SK-N-SH (cell line): ENCODE measurements at regions not wholly inside any gene's neighbourhood (a gene's known extent, or its start where the extent isn't known, plus 50 kb on each side); places are given as distances from the start of the nearest gene placed in this dataset.
A peak's percentile ranks its signal among the peaks of the same experiment; 100 is the strongest.

Experiments
- CTCF ChIA-PET: fragments of 300-600, 350-600 bp; formaldehyde crosslinking; extraction: SDS; loops from one replicate; lab custom pipeline; 2021; lab: Yijun Ruan, JAX
- POLR2A ChIA-PET: fragments of 350-600 bp; sonication (Branson Sonifier 250); formaldehyde crosslinking; extraction: SDS; loops from one replicate; lab custom pipeline; 2020; ENCODE audit warnings: antibody characterized with exemption, inconsistent platforms; lab: Yijun Ruan, JAX
- DNase-seq: peaks from one replicate; pipeline ENCODE4 v3.0.0; 2012
- H2AFZ ChIP-seq: fragments of 200-600 bp; sonication (generic); 2 replicates; pipeline ENCODE4 v1.8.1; 2016; ENCODE audit warnings: antibody characterized with exemption, mild to moderate bottlenecking, low read depth
- H3F3A ChIP-seq: fragments of 200-600 bp; sonication (generic); replicated peaks from 2 replicates; pipeline ENCODE3; 2016; ENCODE audit warnings: antibody characterized with exemption, mild to moderate bottlenecking; ENCODE audit not compliant: insufficient read depth
- H3K27ac ChIP-seq, 2 experiments: fragments of 200-500 bp in 1 of 2; fragments of 200-600 bp in 1 of 2; sonication (Bioruptor generic) in 1 of 2; sonication (generic), shearing (Covaris generic) in 1 of 2; 2 replicates each; pipeline versions ENCODE4 v1.5.1 to v1.6.1; 2014 to 2016; ENCODE audit warnings: low read depth in 2 of 2, inconsistent platforms in 1 of 2, low read length in 1 of 2, mild to moderate bottlenecking in 1 of 2, mixed read lengths in 1 of 2
- H3K27me3 ChIP-seq: fragments of 200-600 bp; sonication (generic), shearing (Covaris generic); 2 replicates; pipeline ENCODE4 v1.6.1; 2016; ENCODE audit warnings: mixed run types; ENCODE audit not compliant: insufficient read depth
- H3K36me3 ChIP-seq, 2 experiments: fragments of 200-500 bp in 1 of 2; fragments of 200-600 bp in 1 of 2; sonication (Bioruptor generic) in 1 of 2; sonication (generic) in 1 of 2; replicated peaks in 1 of 2; 2 replicates each; pipeline versions ENCODE3 to v1.5.1; 2014 to 2016; ENCODE audit warnings: low read length in 1 of 2, mild to moderate bottlenecking in 1 of 2; ENCODE audit not compliant: insufficient read depth in 2 of 2, control insufficient read depth in 1 of 2
- H3K4me1 ChIP-seq, 2 experiments: fragments of 200-500 bp in 1 of 2; fragments of 200-600 bp in 1 of 2; sonication (Bioruptor generic) in 1 of 2; sonication (generic), shearing (Covaris generic) in 1 of 2; 2 replicates each; pipeline versions ENCODE4 v1.5.1 to v1.6.1; 2014 to 2016; ENCODE audit warnings: low read depth in 1 of 2, low read length in 1 of 2, mixed run types in 1 of 2; ENCODE audit not compliant: insufficient read depth in 2 of 2, control insufficient read depth in 1 of 2
- H3K4me2 ChIP-seq: fragments of 200-600 bp; sonication (generic), shearing (Covaris generic); 2 replicates; pipeline ENCODE4 v1.6.1; 2017; ENCODE audit warnings: mixed run types
- H3K4me3 ChIP-seq, 2 experiments: fragments of 200-500 bp in 1 of 2; fragments of 200-600 bp in 1 of 2; sonication (Bioruptor generic) in 1 of 2; sonication (generic), shearing (Covaris generic) in 1 of 2; 2 replicates each; pipeline versions ENCODE4 v1.5.1 to v1.8.1; 2014 to 2016; ENCODE audit warnings: low read depth in 2 of 2, inconsistent platforms in 1 of 2, low read length in 1 of 2, mild to moderate bottlenecking in 1 of 2, mixed read lengths in 1 of 2, moderate library complexity in 1 of 2
- H3K79me2 ChIP-seq: fragments of 200-600 bp; sonication (generic); 2 replicates; pipeline ENCODE4 v1.8.1; 2017; ENCODE audit warnings: mild to moderate bottlenecking; ENCODE audit not compliant: insufficient read depth
- H3K9ac ChIP-seq: fragments of 200-600 bp; sonication (generic); 2 replicates; pipeline ENCODE4 v1.6.1; 2017; ENCODE audit warnings: mixed run types
- H3K9me2 ChIP-seq: fragments of 200-600 bp; sonication (generic); 2 replicates; pipeline ENCODE4 v1.6.1; 2017; ENCODE audit warnings: mixed run types
- H3K9me3 ChIP-seq: fragments of 200-600 bp; sonication (generic); 2 replicates; pipeline ENCODE4 v1.6.1; 2017; ENCODE audit warnings: mixed run types, mild to moderate bottlenecking, moderate library complexity
- H4K20me1 ChIP-seq: fragments of 200-600 bp; sonication (generic); 2 replicates; pipeline ENCODE4 v1.6.1; 2017; ENCODE audit warnings: mild to moderate bottlenecking, mixed run types; ENCODE audit not compliant: insufficient read depth
- CTCF ChIP-seq: fragments of 200-600 bp; sonication (generic); IDR thresholded peaks from 2 replicates; pipeline ENCODE4 v1.6.1; 2017; ENCODE audit warnings: antibody characterized with exemption, mild to moderate bottlenecking, moderate library complexity
- EP300 ChIP-seq, 2 experiments: IDR thresholded peaks; 2 replicates each; pipeline versions ENCODE4 v1.4.0 to v1.6.1; 2012; ENCODE audit warnings: borderline replicate concordance in 1 of 2, low read depth in 1 of 2, low read length in 1 of 2
- EZH2phosphoT487 ChIP-seq: fragments of 200-600 bp; sonication (generic); IDR thresholded peaks from 2 replicates; pipeline ENCODE4 v1.6.1; 2017; ENCODE audit warnings: low read depth, mixed run types, mild to moderate bottlenecking, antibody characterized with exemption, moderate library complexity, borderline replicate concordance
- GABPA ChIP-seq: IDR thresholded peaks from 2 replicates; pipeline ENCODE4 v1.4.0; 2012; ENCODE audit warnings: low read depth, mild to moderate bottlenecking
- GATA2 ChIP-seq: sonication (generic); formaldehyde crosslinking; IDR thresholded peaks from 2 replicates; pipeline ENCODE4 v1.5.0; 2020; ENCODE audit warnings: mild to moderate bottlenecking, missing genetic modification reagents
- IRF3 ChIP-seq: fragments of 150-350 bp; IDR thresholded peaks from 2 replicates; pipeline ENCODE4 v1.6.1; 2016; ENCODE audit warnings: mild to moderate bottlenecking, low read depth, low read length
- NFIC ChIP-seq: IDR thresholded peaks from 2 replicates; pipeline ENCODE4 v1.4.0; 2012; ENCODE audit warnings: borderline replicate concordance
- POLR2AphosphoS5 ChIP-seq: IDR thresholded peaks from 2 replicates; pipeline ENCODE4 v1.6.1; 2012; ENCODE audit warnings: low read depth, low read length
- RCOR1 ChIP-seq: fragments of 150-350 bp; IDR thresholded peaks from 2 replicates; pipeline ENCODE4 v1.6.1; 2017; ENCODE audit warnings: antibody characterized with exemption, low read length
- REST ChIP-seq: IDR thresholded peaks from 2 replicates; pipeline ENCODE4 v1.6.1; 2012; ENCODE audit warnings: mild to moderate bottlenecking, low read depth, low read length, moderate library complexity
- RFX5 ChIP-seq: IDR thresholded peaks from 2 replicates; pipeline ENCODE4 v1.6.1; 2012; ENCODE audit warnings: mild to moderate bottlenecking, improper control_type of control experiment, low read length
- SIN3A ChIP-seq: IDR thresholded peaks from 2 replicates; pipeline ENCODE4 v1.6.1; 2012; ENCODE audit warnings: low read depth, mild to moderate bottlenecking, low read length, moderate library complexity, borderline replicate concordance
- SMC3 ChIP-seq: IDR thresholded peaks from 2 replicates; pipeline ENCODE4 v1.6.1; 2012; ENCODE audit warnings: low read depth, low read length, improper control_type of control experiment
- TAF1 ChIP-seq: IDR thresholded peaks from 2 replicates; pipeline ENCODE4 v1.6.1; 2012; ENCODE audit warnings: low read depth, mild to moderate bottlenecking, low read length, moderate library complexity, borderline replicate concordance
- TCF12 ChIP-seq: IDR thresholded peaks from 2 replicates; pipeline ENCODE4 v1.4.0; 2012
- TEAD4 ChIP-seq: IDR thresholded peaks from 2 replicates; pipeline ENCODE4 v1.4.0; 2012; ENCODE audit warnings: mild to moderate bottlenecking, borderline replicate concordance; ENCODE audit not compliant: insufficient read depth
- YY1 ChIP-seq: IDR thresholded peaks from 2 replicates; pipeline ENCODE4 v1.4.0; 2012; ENCODE audit warnings: low read depth, mild to moderate bottlenecking
- ZBTB33 ChIP-seq: IDR thresholded peaks from 2 replicates; pipeline ENCODE4 v1.4.0; 2012; ENCODE audit warnings: low read depth, borderline replicate concordance
- WGBS: methylation state at CpG from one replicate; pipeline ENCODE4 v1.1.6; 2017; ENCODE audit warnings: low lambda C conversion rate; 5-methylcytosine and 5-hydroxymethylcytosine counted together

- WGBS = 73% methylated on average over 4 of the region's 4 CpGs
- no peak overlapping the region for H3K4me3 ChIP-seq
- no peak overlapping the region for H3K9ac ChIP-seq
- peak overlapping the region in 1 of 2 experiments; percentile 95; a peak in 2 of 4 replicates for H3K27ac ChIP-seq
- H3F3A ChIP-seq = no peaks in the 10 kb centered on the region
- no peak for DNase-seq
- H3K36me3 ChIP-seq = no peaks in the 10 kb centered on the region
- ChIA-PET POLR2A (no interaction called here), CTCF (interaction anchor here (1.0 to 1.5 kb wide), 2 partner anchors 9 to 12 kb away, joined by 3 read pairs; no protein-coding TSS in a partner anchor)
- H3K9me2 ChIP-seq = no peaks in the 10 kb centered on the region
- no peak for TF ChIP-seq RFX5
- TF ChIP-seq RCOR1 = no peak
- no peak for TF ChIP-seq TEAD4
- no peak for TF ChIP-seq SMC3
- TF ChIP-seq GATA2 = peak; percentile 44; the same call in 1 of the 2 replicates
- no peak for TF ChIP-seq YY1
- TF ChIP-seq IRF3 = no peak
- H4K20me1 ChIP-seq = no peaks in the 10 kb centered on the region
- H3K4me2 ChIP-seq = no peak overlapping the region
- H3K27me3 ChIP-seq = no peaks in the 10 kb centered on the region
- peaks cover 6 to 47% of the 10 kb centered on the region in 2 experiments; a peak in 3 of 4 replicates for H3K4me1 ChIP-seq
- H3K9me3 ChIP-seq = no peaks in the 10 kb centered on the region
- no peak overlapping the region for H2AFZ ChIP-seq
- H3K79me2 ChIP-seq = no peaks in the 10 kb centered on the region
These were observed 183.4 kb upstream of the NFIA start for GRCh38 chr1:60898987-60899386.

- CTCF ChIA-PET = interaction anchor here (0.9 to 1.7 kb wide), 6 partner anchors 10 to 152 kb away, joined by 3 to 6 read pairs (median 3); no protein-coding TSS in a partner anchor
- H3K9me3 ChIP-seq = no peaks in the 10 kb centered on the region
- no peaks in the 10 kb centered on the region for H3K36me3 ChIP-seq
- no peak for DNase-seq
- H3K79me2 ChIP-seq = no peaks in the 10 kb centered on the region
- peak overlapping the region in 1 of 2 experiments; percentile 95; a peak in 2 of 4 replicates for H3K27ac ChIP-seq
- peaks cover under 1 to 44% of the 10 kb centered on the region in 2 experiments; a peak in 3 of 4 replicates for H3K4me1 ChIP-seq
- H2AFZ ChIP-seq = no peak overlapping the region
- POLR2A ChIA-PET = no interaction called here
- no peak overlapping the region for H3K4me3 ChIP-seq
- H3K9me2 ChIP-seq = no peaks in the 10 kb centered on the region
- WGBS = 72% methylated on average over 4 of the region's 4 CpGs
- no peaks in the 10 kb centered on the region for H3K27me3 ChIP-seq
- no peak overlapping the region for H3K4me2 ChIP-seq
- H3F3A ChIP-seq = no peaks in the 10 kb centered on the region
- TF ChIP-seq EP300 (IDR thresholded peaks at IDR 0.05; ENCODE audit: borderline replicate concordance in 1 of 2, low read depth in 1 of 2, low read length in 1 of 2) = no peak
- no peak for TF ChIP-seq EZH2phosphoT487
- no peak for TF ChIP-seq REST
- no peak for TF ChIP-seq POLR2AphosphoS5
- TF ChIP-seq GABPA = no peak
- no peak for TF ChIP-seq SMC3
- TF ChIP-seq CTCF = no peak
- TF ChIP-seq ZBTB33 = no peak
- TF ChIP-seq TCF12 = no peak
- no peak for TF ChIP-seq SIN3A
- TF ChIP-seq NFIC = no peak
- TF ChIP-seq TAF1 = no peak
- H4K20me1 ChIP-seq = no peaks in the 10 kb centered on the region
- H3K9ac ChIP-seq = no peak overlapping the region
These were observed 183.9 kb upstream of the NFIA start for GRCh38 chr1:60898413-60898812.
